Loucy (cell line): ENCODE measurements at regions not wholly inside any gene's neighbourhood (a gene's known extent, or its start where the extent isn't known, plus 50 kb on each side); places are given as distances from the start of the nearest gene placed in this dataset.

Experiments used
- H2AFZ ChIP-seq: fragments of 200-600 bp; sonication (generic); 2 replicates; pipeline ENCODE4 v1.6.0; 2016; ENCODE audit warnings: antibody characterized with exemption, mild to moderate bottlenecking, low read length, moderate library complexity
- H3F3A ChIP-seq: fragments of 200-600 bp; 2 replicates; pipeline ENCODE4 v1.6.0; 2016; ENCODE audit warnings: antibody characterized with exemption, low read depth, mild to moderate bottlenecking
- H3K27me3 ChIP-seq: fragments of 200-600 bp; sonication (generic); 2 replicates; pipeline ENCODE4 v1.6.1; 2014; ENCODE audit warnings: low read length, mild to moderate bottlenecking; ENCODE audit not compliant: insufficient read depth, poor library complexity, severe bottlenecking
- H3K36me3 ChIP-seq: fragments of 200-600 bp; sonication (generic); 2 replicates; pipeline ENCODE4 v1.6.1; 2016; ENCODE audit warnings: low read length; ENCODE audit not compliant: insufficient read depth
- H3K4me1 ChIP-seq: fragments of 200-600 bp; sonication (generic); 2 replicates; pipeline ENCODE4 v1.5.1; 2014; ENCODE audit warnings: low read length, mild to moderate bottlenecking; ENCODE audit not compliant: insufficient read depth, poor library complexity, severe bottlenecking
- H3K4me2 ChIP-seq: fragments of 200-600 bp; sonication (generic); 2 replicates; pipeline ENCODE4 v1.6.0; 2014; ENCODE audit warnings: antibody characterized with exemption, low read length, low read depth, mild to moderate bottlenecking; ENCODE audit not compliant: poor library complexity, severe bottlenecking
- H3K4me3 ChIP-seq: fragments of 200-600 bp; sonication (generic); 2 replicates; pipeline ENCODE4 v1.5.1; 2014; ENCODE audit warnings: low read length, mild to moderate bottlenecking, mixed read lengths; ENCODE audit not compliant: poor library complexity, severe bottlenecking
- H3K79me2 ChIP-seq: fragments of 200-600 bp; sonication (generic); 2 replicates; pipeline ENCODE4 v1.6.1; 2014; ENCODE audit warnings: low read length; ENCODE audit not compliant: insufficient read depth
- H3K9ac ChIP-seq: fragments of 200-600 bp; sonication (generic); 2 replicates; pipeline ENCODE4 v1.6.0; 2014; ENCODE audit warnings: mild to moderate bottlenecking, low read depth, low read length, moderate library complexity; ENCODE audit not compliant: poor library complexity, severe bottlenecking
- H3K9me2 ChIP-seq: fragments of 200-600 bp; sonication (generic); replicated peaks from 2 replicates; pipeline ENCODE4 v1.6.1; 2016; ENCODE audit warnings: low read depth, low read length, mixed read lengths
- H3K9me3 ChIP-seq: fragments of 200-600 bp; sonication (generic); 2 replicates; pipeline ENCODE4 v1.6.1; 2014; ENCODE audit warnings: mild to moderate bottlenecking, antibody characterized with exemption, low read length, low read depth; ENCODE audit not compliant: insufficient read depth
- H4K20me1 ChIP-seq: fragments of 200-600 bp; sonication (generic); 2 replicates; pipeline ENCODE4 v1.6.0; 2014; ENCODE audit warnings: antibody characterized with exemption, low read length, mild to moderate bottlenecking; ENCODE audit not compliant: insufficient read depth, poor library complexity, severe bottlenecking
- EZH2phosphoT487 ChIP-seq: fragments of 200-600 bp; IDR thresholded peaks from 2 replicates; pipeline ENCODE4 v1.6.1; 2018; ENCODE audit warnings: antibody characterized with exemption, mild to moderate bottlenecking, moderate library complexity, borderline replicate concordance
- TF ChIP-seq, protein P1 (sequence below): fragments of 200-600 bp; sonication (generic); conservative IDR thresholded peaks from 2 replicates; pipeline ENCODE4 v1.5.1; 2014; ENCODE audit warnings: mild to moderate bottlenecking, antibody characterized with exemption, low read length

GRCh38 chr12:4012073-4012472 is 138.9 kb upstream of the PARP11 start:
- Histone ChIP-seq H3K79me2 (no peaks in the 10 kb centered on the region), H3K9ac (no peak overlapping the region), H3K9me2 (no peaks in the 10 kb centered on the region), H3F3A (no peaks in the 10 kb centered on the region), H3K27me3 (no peaks in the 10 kb centered on the region), H3K9me3 (no peaks in the 10 kb centered on the region), H4K20me1 (no peaks in the 10 kb centered on the region), H3K4me3 (no peak overlapping the region), H3K4me2 (no peak overlapping the region), H3K4me1 (no peaks in the 10 kb centered on the region), H2AFZ (no peak overlapping the region), H3K36me3 (no peaks in the 10 kb centered on the region)
- no peak for TF ChIP-seq EZH2phosphoT487
- TF ChIP-seq, protein P1, sequence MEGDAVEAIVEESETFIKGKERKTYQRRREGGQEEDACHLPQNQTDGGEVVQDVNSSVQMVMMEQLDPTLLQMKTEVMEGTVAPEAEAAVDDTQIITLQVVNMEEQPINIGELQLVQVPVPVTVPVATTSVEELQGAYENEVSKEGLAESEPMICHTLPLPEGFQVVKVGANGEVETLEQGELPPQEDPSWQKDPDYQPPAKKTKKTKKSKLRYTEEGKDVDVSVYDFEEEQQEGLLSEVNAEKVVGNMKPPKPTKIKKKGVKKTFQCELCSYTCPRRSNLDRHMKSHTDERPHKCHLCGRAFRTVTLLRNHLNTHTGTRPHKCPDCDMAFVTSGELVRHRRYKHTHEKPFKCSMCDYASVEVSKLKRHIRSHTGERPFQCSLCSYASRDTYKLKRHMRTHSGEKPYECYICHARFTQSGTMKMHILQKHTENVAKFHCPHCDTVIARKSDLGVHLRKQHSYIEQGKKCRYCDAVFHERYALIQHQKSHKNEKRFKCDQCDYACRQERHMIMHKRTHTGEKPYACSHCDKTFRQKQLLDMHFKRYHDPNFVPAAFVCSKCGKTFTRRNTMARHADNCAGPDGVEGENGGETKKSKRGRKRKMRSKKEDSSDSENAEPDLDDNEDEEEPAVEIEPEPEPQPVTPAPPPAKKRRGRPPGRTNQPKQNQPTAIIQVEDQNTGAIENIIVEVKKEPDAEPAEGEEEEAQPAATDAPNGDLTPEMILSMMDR: no peak

GRCh38 chr12:4011597-4011996 is 138.4 kb upstream of the PARP11 start:
- TF ChIP-seq, protein P1: no peak
- TF ChIP-seq EZH2phosphoT487: no peak

GRCh38 chr12:4009979-4010704 is 136.9 kb upstream of the PARP11 start:
- H3K4me3 ChIP-seq: no peak overlapping the region
- no peaks in the 10 kb centered on the region for H3K79me2 ChIP-seq
- no peaks in the 10 kb centered on the region for H3K9me3 ChIP-seq
- no peak overlapping the region for H3K4me2 ChIP-seq
- no peaks in the 10 kb centered on the region for H3F3A ChIP-seq
- no peaks in the 10 kb centered on the region for H3K4me1 ChIP-seq
- TF ChIP-seq, protein P1: no peak
- TF ChIP-seq EZH2phosphoT487: no peak
- H2AFZ ChIP-seq: no peak overlapping the region
- no peak overlapping the region for H3K9ac ChIP-seq
- H4K20me1 ChIP-seq: no peaks in the 10 kb centered on the region
- no peaks in the 10 kb centered on the region for H3K27me3 ChIP-seq
- H3K36me3 ChIP-seq: no peaks in the 10 kb centered on the region
- no peaks in the 10 kb centered on the region for H3K9me2 ChIP-seq

More at GRCh38 chr12:4011597-4011996, 138.4 kb upstream of the PARP11 start:
- Histone ChIP-seq H3K9me3 (no peaks in the 10 kb centered on the region), H3K36me3 (no peaks in the 10 kb centered on the region), H3K79me2 (no peaks in the 10 kb centered on the region), H4K20me1 (no peaks in the 10 kb centered on the region), H3K4me3 (no peak overlapping the region), H3K4me2 (no peak overlapping the region), H3K4me1 (no peaks in the 10 kb centered on the region), H3K27me3 (no peaks in the 10 kb centered on the region), H3F3A (no peaks in the 10 kb centered on the region), H3K9me2 (no peaks in the 10 kb centered on the region), H2AFZ (no peak overlapping the region), H3K9ac (no peak overlapping the region)
